ENCODE measurements at regions not wholly inside any gene's neighbourhood (a gene's known extent, or its start where the extent isn't known, plus 50 kb on each side); places are given as distances from the start of the nearest gene placed in this dataset.

- DNase-seq (ENCODE audit: low spot score) = no peak
Measured at GRCh38 chr20:16220826-16221225, 352.4 kb downstream of the KIF16B start.

- DNase-seq (ENCODE audit: low spot score) = no peak
Measured at GRCh38 chr20:16219182-16219581, 354.1 kb downstream of the KIF16B start.

GRCh38 chr20:16216914-16217230, 356.4 kb downstream of the KIF16B start:
- no peak for DNase-seq (ENCODE audit: low spot score)

GRCh38 chr20:16216227-16216913, 356.9 kb downstream of the KIF16B start:
- DNase-seq (ENCODE audit: low spot score) = peak; percentile 6

GRCh38 chr20:16215041-16215440, 358.2 kb downstream of the KIF16B start:
- no peak for DNase-seq (ENCODE audit: low spot score)

GRCh38 chr20:16212790-16213189, 360.5 kb downstream of the KIF16B start:
- DNase-seq (ENCODE audit: low spot score) = no peak

GRCh38 chr20:16209951-16210361, 363.3 kb downstream of the KIF16B start:
- DNase-seq (ENCODE audit: low spot score) = no peak

- no peak for DNase-seq (ENCODE audit: low spot score)
Measured at GRCh38 chr20:16209357-16209756, 363.9 kb downstream of the KIF16B start.

- no peak for DNase-seq (ENCODE audit: low spot score)
Measured at GRCh38 chr20:16208443-16208842, 364.8 kb downstream of the KIF16B start.

GRCh38 chr20:16206817-16207216, 366.4 kb downstream of the KIF16B start:
- DNase-seq (ENCODE audit: low spot score) = no peak

GRCh38 chr20:16205507-16205906, 367.7 kb downstream of the KIF16B start:
- peak; percentile 55 for DNase-seq (ENCODE audit: low spot score)

- no peak for DNase-seq (ENCODE audit: low spot score)
Measured at GRCh38 chr20:16203096-16203495, 370.2 kb downstream of the KIF16B start.

- no peak for DNase-seq (ENCODE audit: low spot score)
Measured at GRCh38 chr20:16201191-16201590, 372.1 kb downstream of the KIF16B start.

- DNase-seq (ENCODE audit: low spot score) = no peak
Measured at GRCh38 chr20:16197696-16198095, 375.6 kb downstream of the KIF16B start.

- no peak for DNase-seq (ENCODE audit: low spot score)
Measured at GRCh38 chr20:16195671-16196070, 377.6 kb downstream of the KIF16B start.

- no peak for DNase-seq (ENCODE audit: low spot score)
Measured at GRCh38 chr20:16194617-16195360, 378.5 kb downstream of the KIF16B start.

GRCh38 chr20:16191496-16191895, 381.8 kb downstream of the KIF16B start:
- no peak for DNase-seq (ENCODE audit: low spot score)

- DNase-seq (ENCODE audit: low spot score) = no peak
Measured at GRCh38 chr20:16189371-16189770, 383.9 kb downstream of the KIF16B start.

- no peak for DNase-seq (ENCODE audit: low spot score)
Measured at GRCh38 chr20:16187956-16188616, 385.2 kb downstream of the KIF16B start.

GRCh38 chr20:16179919-16180318, 393.3 kb downstream of the KIF16B start:
- no peak for DNase-seq (ENCODE audit: low spot score)

- DNase-seq (ENCODE audit: low spot score) = no peak
Measured at GRCh38 chr20:16179371-16179770, 393.9 kb downstream of the KIF16B start.

GRCh38 chr20:16178546-16179135, 394.6 kb downstream of the KIF16B start:
- no peak for DNase-seq (ENCODE audit: low spot score)
